GM10248 (cell line): ENCODE measurements at regions not wholly inside any gene's neighbourhood (a gene's known extent, or its start where the extent isn't known, plus 50 kb on each side); places are given as distances from the start of the nearest gene placed in this dataset.

Experiments
- CTCF ChIA-PET: fragments of 300-600 bp; sonication (Branson Sonifier 250); formaldehyde crosslinking; extraction: SDS; loops from one replicate; lab custom pipeline; 2021; ENCODE audit warnings: antibody characterized with exemption; lab: Yijun Ruan, JAX
- POLR2A ChIA-PET: fragments of 350-650 bp; sonication (Branson Sonifier 250); formaldehyde crosslinking; extraction: SDS; loops from one replicate; lab custom pipeline; 2020; ENCODE audit warnings: antibody characterized with exemption; lab: Yijun Ruan, JAX
- DNase-seq: peaks from one replicate; pipeline ENCODE4 v3.0.0; 2012; ENCODE audit errors: extremely low spot score
- TF ChIP-seq, protein P1 (sequence below): IDR thresholded peaks from 2 replicates; pipeline ENCODE4 v1.5.1; 2012; ENCODE audit warnings: mild to moderate bottlenecking, low read depth; ENCODE audit errors: extremely low read depth, missing control alignments, control extremely low read depth

DNA sequence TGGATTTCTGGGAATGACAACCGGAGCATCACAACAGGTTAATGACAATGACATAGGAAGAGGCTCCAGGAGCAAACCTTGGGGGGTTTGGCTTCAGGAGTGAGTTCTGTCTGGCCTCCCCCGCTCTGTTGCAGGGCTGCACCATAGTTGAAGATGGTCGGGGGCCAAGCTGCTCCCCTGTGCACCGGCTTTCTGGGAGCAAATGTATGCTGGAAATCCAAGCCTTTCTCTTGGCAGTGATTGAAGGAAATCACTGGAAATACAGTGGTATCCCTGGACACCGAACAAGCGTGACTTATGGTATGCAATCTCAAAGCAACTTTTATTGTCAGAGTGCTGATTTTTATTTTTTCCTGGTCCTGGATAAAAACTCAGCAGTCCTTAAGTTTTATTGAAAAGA lies 251.9 kb upstream of the ZNF32 start:
- no peak for DNase-seq
- TF ChIP-seq, protein P1, sequence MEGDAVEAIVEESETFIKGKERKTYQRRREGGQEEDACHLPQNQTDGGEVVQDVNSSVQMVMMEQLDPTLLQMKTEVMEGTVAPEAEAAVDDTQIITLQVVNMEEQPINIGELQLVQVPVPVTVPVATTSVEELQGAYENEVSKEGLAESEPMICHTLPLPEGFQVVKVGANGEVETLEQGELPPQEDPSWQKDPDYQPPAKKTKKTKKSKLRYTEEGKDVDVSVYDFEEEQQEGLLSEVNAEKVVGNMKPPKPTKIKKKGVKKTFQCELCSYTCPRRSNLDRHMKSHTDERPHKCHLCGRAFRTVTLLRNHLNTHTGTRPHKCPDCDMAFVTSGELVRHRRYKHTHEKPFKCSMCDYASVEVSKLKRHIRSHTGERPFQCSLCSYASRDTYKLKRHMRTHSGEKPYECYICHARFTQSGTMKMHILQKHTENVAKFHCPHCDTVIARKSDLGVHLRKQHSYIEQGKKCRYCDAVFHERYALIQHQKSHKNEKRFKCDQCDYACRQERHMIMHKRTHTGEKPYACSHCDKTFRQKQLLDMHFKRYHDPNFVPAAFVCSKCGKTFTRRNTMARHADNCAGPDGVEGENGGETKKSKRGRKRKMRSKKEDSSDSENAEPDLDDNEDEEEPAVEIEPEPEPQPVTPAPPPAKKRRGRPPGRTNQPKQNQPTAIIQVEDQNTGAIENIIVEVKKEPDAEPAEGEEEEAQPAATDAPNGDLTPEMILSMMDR, result no peak
- CTCF ChIA-PET, result interaction anchor here (0.9 to 1.1 kb wide), 4 partner anchors 10 to 218 kb away, joined by 3 to 4 read pairs (median 4); no protein-coding TSS in a partner anchor
- POLR2A ChIA-PET, result no interaction called here

DNA sequence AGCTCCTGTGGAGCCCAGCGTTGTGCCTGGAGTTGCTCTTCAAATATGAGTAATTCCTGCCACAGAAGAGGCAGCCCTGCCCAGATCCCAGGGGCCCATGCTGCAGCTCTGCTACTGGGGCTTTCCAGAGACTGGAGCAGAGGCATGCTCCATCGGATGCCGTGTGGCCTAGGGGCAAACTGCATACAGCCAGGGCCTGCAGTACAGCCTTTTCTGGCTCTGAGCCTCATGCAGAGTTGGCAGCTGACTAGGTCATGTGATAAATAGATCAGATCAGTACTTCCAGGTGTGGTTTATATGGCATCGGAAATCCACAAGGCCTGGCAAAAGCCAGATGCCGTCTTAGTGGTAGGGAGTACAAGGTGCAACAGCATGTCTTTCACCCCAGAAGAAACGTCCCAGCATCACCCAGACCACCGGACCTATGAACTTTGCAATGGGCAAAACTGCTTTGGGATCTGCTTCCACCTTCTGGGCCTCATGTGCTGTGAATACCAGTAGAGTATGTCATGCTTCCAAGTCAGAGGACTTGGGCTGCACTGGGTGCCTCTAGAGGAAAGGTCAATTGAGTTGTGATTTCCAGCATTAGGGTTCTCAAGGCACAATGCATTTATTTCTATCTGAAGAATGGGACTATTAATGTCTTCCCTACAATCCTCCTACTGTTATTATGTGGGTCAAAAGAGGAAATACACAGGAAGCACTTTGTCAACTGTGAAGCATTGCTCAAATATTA lies 250.7 kb upstream of the ZNF32 start:
- ChIA-PET POLR2A (no interaction called here), CTCF (no interaction called here)
- TF ChIP-seq, protein P1, result no peak
- DNase-seq, result no peak

DNA sequence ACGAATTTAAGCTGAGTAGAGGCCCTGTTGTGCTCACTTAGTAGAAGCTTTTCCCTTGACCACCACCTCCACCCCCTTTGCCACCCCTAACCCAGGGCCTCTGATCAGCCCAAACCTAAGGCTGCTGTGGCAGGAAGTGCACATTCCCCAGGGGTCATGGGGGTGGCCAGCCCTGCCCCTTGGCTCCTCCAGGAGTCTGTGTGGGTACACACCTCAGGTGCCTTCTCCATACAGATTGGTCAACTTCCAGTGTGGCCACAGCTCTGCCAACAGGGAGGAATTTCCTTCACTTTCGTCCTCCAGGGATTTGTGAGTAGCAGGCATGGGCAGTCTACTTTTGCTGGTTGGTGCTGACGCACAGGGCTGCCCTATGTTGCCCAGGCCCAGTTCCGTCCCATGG lies 249.9 kb upstream of the ZNF32 start:
- POLR2A ChIA-PET, result no interaction called here
- TF ChIP-seq, protein P1, result no peak
- no peak for DNase-seq
- CTCF ChIA-PET, result no interaction called here

DNA sequence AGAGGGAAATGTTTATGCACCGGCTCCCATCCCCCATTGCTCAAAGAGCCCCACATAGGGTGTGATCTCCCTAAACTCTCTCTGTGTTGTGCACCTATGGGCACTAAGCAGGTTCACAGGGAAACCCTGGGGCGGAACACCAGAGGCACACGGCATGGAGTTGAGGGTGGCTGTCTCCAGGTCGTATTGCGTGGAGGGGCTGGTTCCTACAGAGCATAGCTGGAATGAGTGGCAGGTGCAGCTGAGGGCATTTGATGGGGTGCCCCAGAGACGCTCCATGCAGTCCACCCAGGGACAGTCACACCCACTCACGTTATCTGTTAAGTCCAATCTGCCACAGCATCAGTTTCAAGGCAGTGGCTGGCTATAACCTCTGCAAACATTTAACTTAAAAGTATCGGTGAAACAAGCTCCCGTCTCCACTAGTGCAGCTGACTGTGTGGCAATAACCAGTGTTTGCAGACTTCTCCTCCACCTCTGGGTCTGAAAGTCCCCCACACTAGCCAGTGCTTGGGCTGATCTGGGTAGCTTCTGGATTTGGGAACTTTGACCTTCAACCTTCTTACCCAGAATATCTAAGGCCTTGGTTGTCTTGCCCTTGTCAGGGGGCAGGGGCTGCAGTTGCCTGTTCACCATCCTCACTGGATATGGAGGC lies 249.2 kb upstream of the ZNF32 start:
- no peak for DNase-seq
- CTCF ChIA-PET, result interaction anchor here (1.1 to 1.5 kb wide), 2 partner anchors 12 to 43 kb away, joined by 3 read pairs; no protein-coding TSS in a partner anchor
- POLR2A ChIA-PET, result no interaction called here
- TF ChIP-seq, protein P1, result no peak

DNA sequence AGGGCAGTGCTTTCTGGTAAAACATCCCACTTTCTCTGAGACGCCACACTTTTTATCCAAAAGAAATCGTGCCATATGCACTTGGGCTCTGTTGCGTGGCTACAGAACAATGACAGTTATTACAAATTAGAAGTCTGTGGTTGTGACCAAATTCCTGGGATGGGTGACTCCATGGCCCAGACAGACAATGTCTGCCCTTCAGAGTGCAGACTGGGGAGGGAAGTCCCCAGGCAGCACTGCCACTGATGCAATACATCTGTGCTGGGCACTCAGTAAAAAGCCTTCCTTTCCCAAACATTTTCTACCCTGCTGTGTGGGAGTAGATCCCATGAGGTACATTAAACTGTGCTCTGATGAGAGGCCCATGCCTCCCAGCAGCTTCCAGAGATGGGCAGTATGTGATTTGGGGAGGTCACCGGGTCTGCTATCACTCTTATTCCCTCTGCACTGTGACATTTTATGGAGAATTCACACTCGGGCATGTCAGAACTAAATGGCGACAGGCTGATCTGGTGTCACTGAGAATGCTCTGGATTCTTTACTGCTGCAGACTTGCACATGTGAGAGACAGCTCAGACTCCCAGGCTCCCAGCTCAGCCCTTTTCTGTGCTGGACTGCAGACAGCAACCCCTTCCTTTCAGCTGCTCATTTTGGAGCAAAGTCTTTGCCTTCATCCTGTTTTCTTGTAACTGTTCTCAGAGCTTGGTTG lies 243.5 kb upstream of the ZNF32 start:
- TF ChIP-seq, protein P1, result no peak
- ChIA-PET POLR2A (no interaction called here), CTCF (interaction anchor here (1.6 kb wide), 1 partner anchor 14 kb away, joined by 5 read pairs; no protein-coding TSS in a partner anchor)
- no peak for DNase-seq

DNA sequence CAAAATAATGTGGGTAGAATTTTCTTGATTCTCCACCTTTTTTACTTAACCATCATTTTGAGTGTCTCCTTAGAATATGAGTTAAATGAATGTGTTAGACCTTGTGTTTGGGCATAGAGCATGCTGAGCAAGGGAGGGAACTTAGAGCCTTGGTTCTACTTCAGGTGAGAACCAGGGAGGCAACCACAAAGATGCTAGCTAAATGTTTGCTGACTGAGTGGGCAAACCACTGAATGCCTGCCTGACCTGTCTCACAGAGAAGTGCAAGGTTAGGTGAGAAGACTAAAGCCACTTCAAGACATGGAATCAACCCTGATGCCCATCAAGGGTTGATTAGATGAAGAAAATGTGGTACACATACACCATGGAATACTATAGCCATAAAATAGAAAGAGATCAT lies 242.6 kb upstream of the ZNF32 start:
- TF ChIP-seq, protein P1, result no peak
- ChIA-PET POLR2A (no interaction called here), CTCF (no interaction called here)
- DNase-seq, result no peak
